Peyer's patch (tissue), 4 donors: ENCODE measurements at regions not wholly inside any gene's neighbourhood (a gene's known extent, or its start where the extent isn't known, plus 50 kb on each side); places are given as distances from the start of the nearest gene placed in this dataset.

Source experiments
- CTCF ChIP-seq, 6 experiments: fragments of 450-650 bp in 4 of 6; fragments of 200-600 bp in 2 of 6; sonication (generic) in 1 of 6; IDR thresholded peaks; one replicate each; pipeline ENCODE4 v1.5.1; 2017 to 2019; ENCODE audit warnings: antibody characterized with exemption in 6 of 6, mild to moderate bottlenecking in 3 of 6, moderate library complexity in 1 of 6
- POLR2A ChIP-seq, 2 donors: fragments of 450-650 bp; IDR thresholded peaks; one replicate each; pipeline ENCODE4 v1.5.1; 2017; ENCODE audit warnings: antibody characterized with exemption in 2 of 2, mild to moderate bottlenecking in 2 of 2, moderate library complexity in 2 of 2

GRCh38 chr2:55768991-55769390, 75.3 kb upstream of the PNPT1 start:
- TF ChIP-seq CTCF (IDR thresholded peaks at IDR 0.05) = no peak
- no peak for TF ChIP-seq POLR2A (IDR thresholded peaks at IDR 0.05)
